Stimulated activated CD8-positive, alpha-beta memory T cell treated with anti-CD3 and anti-CD28 coated beads, Interleukin-2, amount 100 ng/mL, for 1 hour (primary cell): ENCODE measurements at regions not wholly inside any gene's neighbourhood (a gene's known extent, or its start where the extent isn't known, plus 50 kb on each side); places are given as distances from the start of the nearest gene placed in this dataset.
"Not testable (repeated sequence)": the region's sequence is repeated elsewhere in the genome, so short reads cannot be mapped to it uniquely, and the experiment has no call there.

Source experiments
- DNase-seq, 2 donors: peaks; one replicate each; pipeline ENCODE4 v3.0.0-alpha.2; 2020; ENCODE audit warnings: low read depth in 2 of 2

DNA sequence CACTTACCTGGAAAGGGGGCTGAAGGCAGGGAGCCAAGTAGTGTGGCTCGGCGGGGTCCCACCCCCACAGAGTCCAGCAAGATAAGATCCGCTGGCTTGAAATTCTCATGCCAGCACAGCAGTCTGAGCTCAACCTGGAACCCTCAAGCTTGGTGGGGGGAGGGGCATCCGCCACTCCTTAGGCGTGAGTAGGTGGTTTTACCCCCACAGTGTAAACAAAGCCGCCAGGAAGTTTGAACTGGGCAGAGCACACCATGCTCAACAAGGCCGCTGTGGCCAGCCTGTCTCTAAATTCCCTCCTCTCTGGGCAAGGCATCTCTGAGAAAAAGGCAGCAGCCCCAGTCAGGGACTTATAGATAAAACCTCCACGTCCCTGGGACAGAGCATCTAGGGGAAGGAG is 156.3 kb downstream of the KBTBD8 start:
- DNase-seq: no peak

DNA sequence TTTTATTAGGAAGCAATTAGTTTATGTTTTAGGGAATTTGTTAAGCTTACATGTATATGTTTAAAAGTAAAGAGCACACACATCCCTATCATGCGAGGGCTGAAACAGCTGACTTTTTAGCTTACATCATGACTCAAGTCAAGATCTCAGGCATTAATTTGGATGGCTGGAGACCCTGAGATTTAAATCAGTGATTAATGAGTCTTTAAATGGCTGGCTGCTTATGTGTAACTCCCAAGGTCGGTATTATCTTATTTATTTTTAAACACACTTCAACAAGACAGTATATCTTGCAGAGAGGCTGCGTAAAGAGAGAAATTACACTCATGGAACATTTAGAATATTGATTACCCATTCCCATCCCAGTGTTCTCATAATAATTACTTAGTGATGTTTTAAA is 169.4 kb downstream of the KBTBD8 start:
- no peak for DNase-seq

DNA sequence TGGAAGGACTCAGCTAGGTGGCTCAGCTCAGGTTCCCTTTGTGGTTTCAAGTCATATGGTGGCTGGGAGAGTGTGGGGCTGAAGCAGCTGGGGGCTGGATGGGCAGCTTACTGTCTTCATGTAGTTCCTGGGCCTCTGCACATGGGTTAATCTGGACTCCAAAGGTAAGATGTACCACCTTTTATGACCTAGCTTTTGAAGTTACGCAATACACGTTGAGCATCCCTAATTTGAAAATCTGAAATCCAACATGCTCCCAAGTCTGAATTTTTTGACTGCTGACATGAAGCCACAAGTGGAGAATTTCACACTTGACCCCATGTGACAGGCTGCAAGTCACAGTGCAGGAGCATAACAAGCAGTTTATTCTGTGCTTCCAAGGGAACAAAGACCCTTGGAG is 173.7 kb downstream of the KBTBD8 start:
- DNase-seq: no peak

DNA sequence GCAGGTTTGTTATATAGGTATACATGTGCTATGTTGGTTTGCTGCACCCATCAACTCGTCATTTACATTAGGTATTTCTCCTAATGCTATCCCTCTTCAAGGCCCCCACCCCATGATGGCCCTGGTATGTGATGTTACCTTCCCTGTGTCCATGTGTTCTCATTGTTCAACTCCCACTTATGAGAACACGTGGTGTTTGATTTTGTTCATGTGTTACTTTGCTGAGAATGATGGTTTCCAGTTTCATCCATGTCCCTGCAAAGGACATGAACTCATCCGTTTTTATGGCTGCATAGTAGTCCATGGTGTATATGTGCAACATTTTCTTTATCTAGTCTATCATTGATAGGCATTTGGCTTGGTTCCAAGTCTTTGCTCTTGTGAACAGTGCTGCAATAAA is 175.0 kb downstream of the KBTBD8 start:
- DNase-seq: not testable (repeated sequence)

DNA sequence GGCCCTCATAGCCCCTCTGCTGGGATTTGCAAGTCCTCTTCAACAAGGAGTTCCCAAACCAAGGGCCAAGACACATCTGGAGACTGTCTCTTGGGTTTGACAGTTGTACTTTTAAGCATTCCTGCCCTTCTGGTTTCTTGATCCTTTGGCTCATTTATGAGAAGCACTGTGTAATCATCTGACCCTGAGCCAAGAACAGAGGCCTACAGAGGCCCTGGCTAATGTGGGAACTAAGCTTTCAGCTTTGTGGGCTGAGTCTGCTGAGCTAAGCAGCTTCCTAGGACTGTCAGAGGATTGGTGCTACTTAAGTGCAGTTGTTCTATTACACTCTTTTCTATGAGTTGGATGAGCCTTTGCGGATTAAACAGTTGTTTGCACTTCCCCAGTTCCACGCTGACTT is 178.3 kb downstream of the KBTBD8 start:
- no peak for DNase-seq

DNA sequence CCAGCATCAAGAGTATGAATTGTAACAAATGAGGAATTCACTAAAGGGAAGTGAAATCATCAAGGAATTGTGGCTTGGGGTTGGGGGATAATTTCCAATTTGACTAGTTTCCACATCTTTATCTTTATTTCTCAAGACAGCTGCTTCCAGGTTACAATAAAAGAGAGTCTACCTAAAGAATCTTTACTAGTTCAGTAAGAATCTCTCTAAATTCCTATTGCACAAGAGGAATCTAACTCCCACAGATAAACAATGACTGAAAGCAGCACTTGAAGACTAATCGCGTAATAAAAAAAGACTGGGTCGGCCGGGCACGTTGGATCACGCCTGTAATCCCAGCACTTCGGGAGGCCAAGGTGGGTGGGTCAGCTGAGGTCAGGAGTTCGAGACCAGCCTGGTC is 194.4 kb downstream of the KBTBD8 start:
- DNase-seq: no peak

DNA sequence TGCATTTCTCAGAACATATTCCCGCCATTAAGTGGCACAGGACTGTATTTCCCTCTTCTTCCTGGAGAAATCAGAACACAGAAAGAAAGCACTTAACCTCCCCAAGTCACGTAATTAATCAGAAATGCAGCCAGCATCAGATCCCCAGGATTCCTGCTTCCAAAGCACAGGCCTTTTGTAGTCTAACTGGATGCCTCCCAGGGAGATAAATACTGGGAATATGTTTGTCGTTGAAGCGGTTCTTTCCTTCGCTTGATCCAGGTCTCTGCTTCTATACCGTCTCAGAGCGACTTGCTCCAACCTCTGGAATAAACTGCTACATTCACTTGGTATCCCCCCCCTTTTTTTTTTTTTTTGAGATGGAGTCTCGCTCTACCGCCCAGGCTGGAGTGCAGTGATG is 198.6 kb downstream of the KBTBD8 start:
- DNase-seq: no peak

DNA sequence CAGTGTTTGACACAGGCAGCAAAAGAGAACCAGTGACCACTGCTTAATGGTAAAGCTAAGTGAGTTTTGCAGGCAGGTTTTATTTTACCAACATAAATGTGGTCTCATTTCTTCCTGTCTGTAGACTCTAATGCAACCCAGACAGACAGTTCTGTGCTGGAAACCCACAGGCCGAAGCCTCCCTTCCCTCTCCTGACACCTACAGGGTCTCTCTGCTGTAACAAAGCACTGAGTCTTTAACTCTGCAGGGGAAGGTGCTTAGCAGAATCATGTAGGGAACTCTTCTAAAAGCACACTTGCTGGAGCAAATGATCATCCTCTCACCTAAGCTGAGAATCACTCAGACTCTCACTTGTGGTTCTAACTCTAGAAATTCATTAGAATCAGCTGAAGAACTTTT is 200.3 kb downstream of the KBTBD8 start:
- DNase-seq: no peak

DNA sequence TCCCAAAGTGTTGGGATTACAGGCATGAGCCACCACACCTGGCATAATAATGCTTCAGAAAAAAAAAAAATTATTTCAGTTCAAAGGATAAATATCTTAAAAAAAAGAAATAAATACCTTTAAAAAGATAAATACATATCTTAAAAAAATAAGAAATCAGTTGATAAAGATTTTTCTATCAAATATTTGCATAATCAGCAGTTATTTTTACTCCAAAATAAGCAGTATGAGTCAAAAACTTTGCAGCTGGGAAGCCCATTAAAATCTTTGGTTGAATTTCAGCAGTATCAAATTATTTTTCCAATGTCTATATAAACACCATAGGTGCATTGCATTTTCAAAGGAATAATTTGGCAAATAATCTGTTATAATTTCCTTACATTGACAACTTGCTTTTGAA is 202.5 kb downstream of the KBTBD8 start:
- no peak for DNase-seq

DNA sequence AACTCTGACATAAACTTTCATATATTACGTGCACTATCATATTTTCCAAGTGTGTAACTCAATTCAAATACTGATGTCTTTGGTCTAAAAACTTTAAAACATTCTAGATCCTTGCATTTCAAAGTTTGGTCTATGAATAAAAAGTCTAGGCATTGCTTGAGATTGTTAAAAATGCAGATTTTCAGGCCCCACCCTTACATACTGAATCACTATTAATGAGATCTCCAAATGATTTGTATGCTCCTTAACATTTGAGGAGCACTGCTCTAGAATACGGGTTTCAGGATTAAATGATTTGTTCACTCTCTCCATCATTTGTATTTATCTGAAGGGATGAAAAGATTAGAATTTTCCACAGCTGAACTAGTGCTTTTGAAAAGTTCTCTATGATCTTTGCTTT is 202.9 kb downstream of the KBTBD8 start:
- no peak for DNase-seq

DNA sequence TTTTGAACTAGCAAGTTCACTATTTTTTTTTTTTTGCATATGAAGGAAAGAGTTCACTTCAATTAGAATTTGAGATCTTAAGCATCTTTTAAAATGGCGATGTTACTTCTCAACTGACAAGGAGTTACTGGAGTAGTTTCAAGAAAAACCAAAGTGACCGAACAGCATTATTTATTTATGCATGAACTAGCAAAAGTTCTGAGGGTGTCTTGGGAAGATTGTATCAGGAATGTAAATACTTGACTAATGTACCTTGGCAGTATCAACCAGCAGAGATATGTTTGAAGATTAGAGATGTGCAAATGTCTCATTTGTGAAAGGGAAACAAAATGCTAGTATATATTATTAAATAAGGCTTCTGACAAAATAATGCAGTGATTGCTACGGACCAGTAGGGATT is 203.9 kb downstream of the KBTBD8 start:
- DNase-seq: no peak

DNA sequence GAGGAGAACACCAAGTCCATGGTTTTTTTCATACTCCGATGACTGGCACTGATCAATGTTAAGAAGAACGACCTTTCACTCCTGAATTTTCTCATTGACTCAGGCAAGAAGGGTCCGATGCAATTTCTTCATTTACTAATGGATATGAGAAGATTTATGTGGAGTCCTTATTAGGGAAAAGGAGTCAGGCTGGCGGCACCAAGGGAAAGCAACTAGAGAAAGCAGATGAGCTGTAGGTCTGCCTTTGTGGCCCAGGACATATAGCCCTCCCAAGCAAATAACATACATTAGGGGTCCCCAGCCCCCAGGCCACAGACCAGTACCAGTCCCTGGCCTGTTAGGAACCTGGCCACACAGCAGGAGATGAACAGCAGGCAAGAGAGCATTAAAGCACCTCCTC is 206.8 kb downstream of the KBTBD8 start:
- DNase-seq: no peak

DNA sequence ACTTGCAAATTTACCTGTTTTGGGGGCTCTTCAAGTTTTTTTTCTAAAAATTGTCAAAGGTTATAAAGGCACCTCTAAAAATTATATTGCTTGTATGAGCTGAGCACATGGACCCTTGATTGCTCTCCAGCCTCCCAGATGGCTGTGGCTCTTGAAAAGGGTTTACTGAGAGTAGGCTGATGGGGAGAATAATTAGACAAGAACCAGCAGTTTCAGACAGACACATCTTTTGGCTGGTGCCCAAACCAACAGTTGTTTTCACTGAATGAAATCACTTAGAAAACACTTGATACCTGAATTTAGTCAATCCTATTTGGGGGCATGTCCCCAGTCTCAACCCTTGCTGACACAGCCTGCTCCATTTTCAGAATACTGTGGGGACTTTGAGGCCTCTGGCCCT is 217.6 kb downstream of the KBTBD8 start:
- no peak for DNase-seq

DNA sequence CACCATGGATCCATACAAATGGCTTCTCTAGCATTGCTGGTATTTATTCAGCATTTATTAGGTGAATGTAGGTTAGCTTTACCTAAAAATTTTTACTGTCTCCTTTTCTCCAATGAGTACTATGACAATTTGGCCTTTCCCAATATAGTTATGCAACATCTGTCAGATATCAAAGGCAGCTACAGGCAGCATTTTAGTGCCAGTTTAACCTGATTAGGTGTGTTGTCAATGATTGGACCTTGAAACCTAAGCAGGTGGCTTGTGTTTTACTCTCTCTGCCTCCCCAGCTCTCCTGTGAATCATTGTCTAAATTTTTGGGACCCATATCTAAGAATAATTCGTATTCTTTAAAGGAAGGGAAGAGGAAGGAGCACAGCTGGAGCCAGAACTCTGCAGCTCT is 228.9 kb downstream of the KBTBD8 start:
- DNase-seq: no peak

DNA sequence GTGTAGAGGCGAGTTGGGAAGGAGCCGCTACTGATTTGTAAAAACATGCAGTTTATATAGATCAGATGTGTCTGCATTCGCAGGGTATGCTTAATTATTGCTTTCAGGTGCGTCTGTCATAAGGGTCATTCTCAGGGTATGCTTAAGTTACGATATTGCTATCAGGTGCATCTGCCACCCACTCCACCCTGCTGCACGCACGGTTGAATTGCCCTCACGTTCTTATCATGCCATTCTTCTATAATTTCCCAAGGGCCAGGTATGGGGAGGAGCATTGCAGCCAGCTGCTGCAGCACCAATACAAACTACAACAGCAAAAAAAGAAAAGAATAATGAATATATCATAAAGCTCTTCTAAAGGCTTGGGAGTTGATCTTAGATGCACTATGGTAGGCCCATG is 230.0 kb downstream of the KBTBD8 start:
- DNase-seq: no peak

DNA sequence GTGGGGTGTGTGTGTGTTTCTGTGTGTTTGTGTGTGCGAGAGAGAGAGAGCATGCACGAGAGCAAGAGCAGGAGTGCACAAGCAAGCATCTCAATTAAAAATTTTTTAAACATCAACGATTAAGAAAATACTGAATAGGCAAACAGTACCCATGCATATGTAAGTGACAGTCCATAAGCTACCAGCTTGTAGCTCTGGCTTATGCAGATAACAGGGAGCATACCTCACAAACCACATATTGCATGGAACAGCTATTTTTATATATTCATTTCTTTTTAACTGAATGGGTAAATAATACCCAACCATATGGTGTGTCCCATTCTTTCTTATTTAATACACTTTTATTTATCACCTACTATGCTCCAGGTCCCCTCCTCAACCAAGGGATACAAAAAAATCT is 234.5 kb downstream of the KBTBD8 start:
- no peak for DNase-seq

DNA sequence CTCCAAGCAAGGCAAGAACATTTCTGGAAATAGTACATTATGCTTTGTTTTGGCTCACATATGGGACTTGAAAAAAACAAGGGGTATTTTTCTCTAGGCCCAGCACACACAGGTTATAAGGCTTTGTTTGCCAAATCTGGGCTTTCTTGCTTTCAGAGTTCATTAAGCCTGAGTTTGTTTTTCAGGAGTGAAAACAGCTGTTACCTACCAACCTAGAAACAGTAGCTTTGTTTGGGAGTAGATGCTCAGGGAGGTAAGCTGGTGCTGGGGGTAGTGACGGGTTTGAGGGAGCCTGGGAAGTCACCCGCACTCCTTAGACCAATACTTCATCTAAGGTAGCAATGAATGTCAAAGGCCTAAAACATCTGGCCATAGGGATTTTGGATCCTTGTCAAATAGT is 241.2 kb downstream of the KBTBD8 start:
- DNase-seq: no peak

DNA sequence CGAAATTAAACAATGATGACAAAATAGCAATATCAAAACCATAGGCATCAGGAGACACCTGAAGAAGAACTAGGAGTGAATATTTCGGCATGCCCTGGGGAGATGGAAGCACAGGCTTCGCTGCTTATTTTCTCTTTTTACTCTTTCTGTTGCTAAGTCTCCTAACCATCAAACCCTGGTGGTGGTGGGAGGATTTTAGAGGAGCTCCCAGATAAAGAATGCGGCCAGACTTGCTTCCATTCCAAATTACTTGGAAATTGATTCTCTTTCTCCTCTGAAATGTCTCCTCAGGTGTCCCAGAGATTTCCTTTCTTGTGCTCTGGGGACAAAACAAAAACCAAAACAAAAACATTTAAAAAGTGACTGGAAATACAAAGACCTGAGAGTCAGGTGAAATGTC is 243.0 kb downstream of the KBTBD8 start:
- no peak for DNase-seq

DNA sequence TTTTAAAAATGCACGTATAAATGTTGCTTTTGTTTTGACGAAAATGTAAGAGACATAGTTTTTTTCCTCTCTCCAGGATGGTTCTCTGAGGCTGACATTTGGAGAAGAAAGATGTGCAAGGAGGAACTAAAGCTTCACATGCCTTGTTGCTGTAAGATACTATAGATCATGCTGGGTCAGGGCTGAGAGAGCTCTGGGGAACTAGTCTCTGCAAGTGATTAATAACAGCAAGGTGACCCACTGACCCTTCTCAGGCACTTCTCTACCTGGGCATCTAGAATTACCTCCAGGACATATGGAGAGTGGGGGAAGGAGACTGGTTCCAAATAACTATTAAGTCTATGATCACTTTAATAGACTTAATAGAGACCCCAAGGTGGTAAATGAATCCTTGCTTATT is 246.0 kb downstream of the KBTBD8 start:
- no peak for DNase-seq

DNA sequence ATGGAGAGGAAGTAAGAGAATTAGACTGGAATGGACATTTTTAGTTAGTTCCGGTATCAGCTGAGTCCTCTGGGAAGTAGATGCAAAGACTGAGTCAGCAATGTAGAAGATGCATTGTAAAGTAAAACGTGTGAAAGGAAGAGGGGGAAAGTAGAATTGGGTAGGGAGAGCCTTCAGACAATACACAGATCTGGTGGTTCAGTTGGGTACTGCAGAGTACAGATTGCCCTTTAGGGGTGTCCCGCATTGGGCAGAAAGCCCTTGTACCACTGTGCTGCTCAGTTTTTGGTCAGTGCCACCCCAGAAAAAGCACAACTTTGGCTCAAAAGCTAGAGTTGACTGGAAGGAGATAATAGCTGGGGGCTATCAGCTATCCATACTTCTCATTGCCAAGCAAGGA is 247.4 kb downstream of the KBTBD8 start:
- DNase-seq: no peak

DNA sequence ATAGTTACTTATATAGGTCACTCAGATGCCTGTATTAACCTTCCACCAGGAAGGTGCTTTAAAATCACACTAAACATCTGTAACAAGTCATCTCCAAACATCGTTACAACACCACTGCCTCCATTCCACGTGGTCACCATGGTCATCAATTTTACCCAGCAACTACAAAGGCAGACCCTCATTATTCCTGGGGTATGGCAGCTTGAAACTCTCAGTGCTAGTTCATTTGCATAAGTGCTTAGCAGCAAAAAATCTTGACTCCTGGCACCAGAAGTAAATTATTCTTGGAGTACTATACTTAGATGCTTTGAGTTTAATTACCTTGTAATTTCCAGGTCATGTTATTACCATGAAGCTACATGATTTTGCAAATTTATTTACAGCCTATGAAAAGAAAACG is 250.6 kb downstream of the KBTBD8 start:
- no peak for DNase-seq

DNA sequence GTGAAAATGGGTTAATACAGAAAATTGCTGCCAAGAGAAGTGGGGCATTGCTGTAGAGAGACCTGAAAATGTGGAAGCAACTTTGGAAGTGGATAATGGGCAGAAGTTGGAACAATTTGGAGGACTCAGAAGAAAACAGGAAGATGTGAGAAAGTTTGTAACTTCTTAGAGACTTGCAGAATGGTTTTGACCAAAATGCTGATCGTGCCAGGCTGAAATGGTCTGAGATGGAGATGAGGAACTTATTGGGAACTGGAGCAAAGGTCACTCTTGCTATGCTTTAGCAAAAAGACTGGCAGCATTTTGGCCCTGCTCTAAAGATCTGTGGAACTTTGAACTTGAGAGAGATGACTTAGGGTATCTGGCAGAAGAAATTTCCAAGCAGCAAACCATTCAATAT is 254.8 kb downstream of the KBTBD8 start:
- DNase-seq: not testable (repeated sequence)

DNA sequence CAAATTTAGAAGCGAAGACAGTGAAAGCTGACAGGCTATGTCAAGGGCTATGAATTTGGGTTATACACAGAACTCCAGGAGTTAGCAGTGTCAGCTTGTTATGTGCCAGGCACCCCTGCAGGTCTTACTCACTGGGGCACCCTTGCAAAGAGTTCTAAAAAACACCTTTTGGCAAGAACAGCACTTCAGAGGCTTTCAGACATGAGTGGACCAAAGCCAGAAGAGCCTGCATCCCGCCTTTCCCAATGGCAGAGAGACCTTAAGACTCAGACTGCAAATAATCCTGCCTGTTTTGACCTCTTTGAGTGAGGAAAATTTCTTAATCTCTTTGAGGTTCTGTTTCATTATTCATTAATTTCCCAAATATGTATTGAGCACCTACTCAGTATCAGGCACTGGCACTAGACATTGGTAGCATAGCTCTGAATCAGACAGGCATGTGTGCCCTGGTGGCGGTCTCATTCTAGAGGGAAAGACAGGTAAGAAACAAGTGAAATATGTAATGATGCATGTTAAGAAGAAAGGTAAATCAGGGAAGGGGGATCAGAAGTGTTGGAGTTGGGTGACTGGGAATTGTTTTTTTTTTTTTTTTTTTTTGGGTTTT is 280.0 kb downstream of the KBTBD8 start:
- DNase-seq: no peak

DNA sequence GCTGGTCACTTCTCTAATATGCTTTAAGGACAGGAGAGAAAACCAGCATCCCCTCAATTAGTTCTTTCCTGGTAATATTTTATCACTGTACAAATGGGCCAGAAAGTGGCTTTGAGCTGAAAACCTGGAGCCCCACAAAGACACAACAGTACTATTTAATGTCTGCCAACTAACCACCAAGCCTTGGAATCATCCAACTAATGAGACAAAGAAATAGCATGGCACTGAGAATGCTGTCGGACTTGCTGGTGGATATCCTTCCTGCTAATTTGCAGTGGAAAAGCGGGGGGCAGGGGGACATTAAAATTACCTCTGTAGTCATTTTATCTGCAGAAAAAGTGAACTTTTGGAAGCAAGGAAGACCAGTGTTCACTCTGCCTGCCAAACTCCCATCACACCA is 288.5 kb downstream of the KBTBD8 start:
- no peak for DNase-seq
